Stimulated activated naive CD8-positive, alpha-beta T cell treated with anti-CD3 and anti-CD28 coated beads, Interleukin-15, Interleukin-2, amounts not matched to agents 100 ng/mL and 50 ng/mL, for 24 hours (primary cell): ENCODE measurements at regions not wholly inside any gene's neighbourhood (a gene's known extent, or its start where the extent isn't known, plus 50 kb on each side); places are given as distances from the start of the nearest gene placed in this dataset.
"Not testable (repeated sequence)": the region's sequence is repeated elsewhere in the genome, so short reads cannot be mapped to it uniquely, and the experiment has no call there.

Experiments
- H3K27ac Mint-ChIP-seq: one replicate; pipeline ENCODE4 v1.8.0; 2021; ENCODE audit warnings: mild to moderate bottlenecking, mixed read lengths
- H3K27me3 Mint-ChIP-seq: one replicate; pipeline ENCODE4 v1.8.0; 2021; ENCODE audit warnings: mixed read lengths
- H3K36me3 Mint-ChIP-seq: one replicate; pipeline ENCODE4 v1.8.0; 2021; ENCODE audit warnings: low read depth, mixed read lengths
- H3K4me1 Mint-ChIP-seq: one replicate; pipeline ENCODE4 v1.8.0; 2021; ENCODE audit warnings: low read depth, mixed read lengths
- H3K4me3 Mint-ChIP-seq: one replicate; pipeline ENCODE4 v1.8.0; 2021; ENCODE audit warnings: mild to moderate bottlenecking, mixed read lengths
- H3K9me3 Mint-ChIP-seq: one replicate; pipeline ENCODE4 v1.8.0; 2021; ENCODE audit warnings: mixed read lengths

GRCh38 chr2:34787341-34787740, 1188.2 kb upstream of the FAM98A start:
- H3K27me3 Mint-ChIP-seq: no peaks in the 10 kb centered on the region
- H3K4me3 Mint-ChIP-seq: no peak overlapping the region
- peaks cover 9% of the 10 kb centered on the region for H3K9me3 Mint-ChIP-seq
- H3K36me3 Mint-ChIP-seq: no peaks in the 10 kb centered on the region
- no peak overlapping the region for H3K27ac Mint-ChIP-seq
- H3K4me1 Mint-ChIP-seq: no peaks in the 10 kb centered on the region

- Mint-ChIP-seq H3K4me3 (no peak overlapping the region), H3K27me3 (no peaks in the 10 kb centered on the region), H3K27ac (no peak overlapping the region), H3K9me3 (peaks cover 21% of the 10 kb centered on the region), H3K4me1 (no peaks in the 10 kb centered on the region), H3K36me3 (no peaks in the 10 kb centered on the region)
These were observed 1186.2 kb upstream of the FAM98A start for GRCh38 chr2:34785206-34785785.

GRCh38 chr2:34784701-34785100, 1185.6 kb upstream of the FAM98A start:
- no peak overlapping the region for H3K27ac Mint-ChIP-seq
- H3K9me3 Mint-ChIP-seq: peaks cover 18% of the 10 kb centered on the region
- no peaks in the 10 kb centered on the region for H3K4me1 Mint-ChIP-seq
- no peaks in the 10 kb centered on the region for H3K27me3 Mint-ChIP-seq
- no peaks in the 10 kb centered on the region for H3K36me3 Mint-ChIP-seq
- H3K4me3 Mint-ChIP-seq: no peak overlapping the region

- not testable (repeated sequence) for H3K27ac Mint-ChIP-seq, H3K4me3 Mint-ChIP-seq, H3K36me3 Mint-ChIP-seq, H3K9me3 Mint-ChIP-seq, H3K27me3 Mint-ChIP-seq, H3K4me1 Mint-ChIP-seq
These were observed 1151.6 kb upstream of the FAM98A start for GRCh38 chr2:34750742-34751141.

- no peak overlapping the region for H3K4me3 Mint-ChIP-seq
- no peaks in the 10 kb centered on the region for H3K36me3 Mint-ChIP-seq
- H3K9me3 Mint-ChIP-seq: no peaks in the 10 kb centered on the region
- H3K27me3 Mint-ChIP-seq: no peaks in the 10 kb centered on the region
- no peak overlapping the region for H3K27ac Mint-ChIP-seq
- no peaks in the 10 kb centered on the region for H3K4me1 Mint-ChIP-seq
These were observed 1148.5 kb upstream of the FAM98A start for GRCh38 chr2:34747643-34748042.

- no peaks in the 10 kb centered on the region for H3K4me1 Mint-ChIP-seq
- no peaks in the 10 kb centered on the region for H3K36me3 Mint-ChIP-seq
- no peak overlapping the region for H3K27ac Mint-ChIP-seq
- H3K27me3 Mint-ChIP-seq: no peaks in the 10 kb centered on the region
- H3K9me3 Mint-ChIP-seq: peaks cover 13% of the 10 kb centered on the region
- H3K4me3 Mint-ChIP-seq: no peak overlapping the region
These were observed 1139.6 kb upstream of the FAM98A start for GRCh38 chr2:34738691-34739090.

- Mint-ChIP-seq H3K27ac (no peak overlapping the region), H3K4me1 (no peaks in the 10 kb centered on the region), H3K9me3 (peaks cover 13% of the 10 kb centered on the region), H3K36me3 (no peaks in the 10 kb centered on the region), H3K4me3 (no peak overlapping the region), H3K27me3 (no peaks in the 10 kb centered on the region)
These were observed 1138.0 kb upstream of the FAM98A start for GRCh38 chr2:34737146-34737545.

- Mint-ChIP-seq H3K27me3 (no peaks in the 10 kb centered on the region), H3K27ac (no peak overlapping the region), H3K4me1 (no peaks in the 10 kb centered on the region), H3K9me3 (peaks cover 13% of the 10 kb centered on the region), H3K4me3 (no peak overlapping the region), H3K36me3 (no peaks in the 10 kb centered on the region)
These were observed 1137.4 kb upstream of the FAM98A start for GRCh38 chr2:34736482-34736881.

GRCh38 chr2:34734662-34735061, 1135.6 kb upstream of the FAM98A start:
- no peak overlapping the region for H3K27ac Mint-ChIP-seq
- H3K27me3 Mint-ChIP-seq: no peaks in the 10 kb centered on the region
- no peaks in the 10 kb centered on the region for H3K36me3 Mint-ChIP-seq
- H3K4me1 Mint-ChIP-seq: no peaks in the 10 kb centered on the region
- no peak overlapping the region for H3K4me3 Mint-ChIP-seq
- H3K9me3 Mint-ChIP-seq: peaks cover 14% of the 10 kb centered on the region

GRCh38 chr2:34734042-34734441, 1134.9 kb upstream of the FAM98A start:
- no peaks in the 10 kb centered on the region for H3K36me3 Mint-ChIP-seq
- no peak overlapping the region for H3K4me3 Mint-ChIP-seq
- H3K27ac Mint-ChIP-seq: no peak overlapping the region
- no peaks in the 10 kb centered on the region for H3K4me1 Mint-ChIP-seq
- no peaks in the 10 kb centered on the region for H3K27me3 Mint-ChIP-seq
- H3K9me3 Mint-ChIP-seq: peaks cover 14% of the 10 kb centered on the region

- Mint-ChIP-seq H3K4me3 (no peak overlapping the region), H3K4me1 (no peaks in the 10 kb centered on the region), H3K9me3 (peaks cover 4% of the 10 kb centered on the region), H3K36me3 (no peaks in the 10 kb centered on the region), H3K27ac (no peak overlapping the region), H3K27me3 (no peaks in the 10 kb centered on the region)
These were observed 1132.2 kb upstream of the FAM98A start for GRCh38 chr2:34731292-34731691.

- no peaks in the 10 kb centered on the region for H3K27me3 Mint-ChIP-seq
- no peak overlapping the region for H3K4me3 Mint-ChIP-seq
- H3K27ac Mint-ChIP-seq: no peak overlapping the region
- H3K36me3 Mint-ChIP-seq: no peaks in the 10 kb centered on the region
- H3K9me3 Mint-ChIP-seq: peaks cover 4% of the 10 kb centered on the region
- no peaks in the 10 kb centered on the region for H3K4me1 Mint-ChIP-seq
These were observed 1130.7 kb upstream of the FAM98A start for GRCh38 chr2:34729845-34730244.

GRCh38 chr2:34724107-34724506, 1125.0 kb upstream of the FAM98A start:
- no peak overlapping the region for H3K4me3 Mint-ChIP-seq
- no peaks in the 10 kb centered on the region for H3K9me3 Mint-ChIP-seq
- H3K27ac Mint-ChIP-seq: no peak overlapping the region
- H3K4me1 Mint-ChIP-seq: no peaks in the 10 kb centered on the region
- no peaks in the 10 kb centered on the region for H3K36me3 Mint-ChIP-seq
- no peaks in the 10 kb centered on the region for H3K27me3 Mint-ChIP-seq

- no peaks in the 10 kb centered on the region for H3K4me1 Mint-ChIP-seq
- H3K27ac Mint-ChIP-seq: no peak overlapping the region
- no peaks in the 10 kb centered on the region for H3K36me3 Mint-ChIP-seq
- peaks cover 3% of the 10 kb centered on the region for H3K9me3 Mint-ChIP-seq
- no peak overlapping the region for H3K4me3 Mint-ChIP-seq
- H3K27me3 Mint-ChIP-seq: no peaks in the 10 kb centered on the region
These were observed 1124.6 kb upstream of the FAM98A start for GRCh38 chr2:34723683-34724082.

- no peaks in the 10 kb centered on the region for H3K4me1 Mint-ChIP-seq
- no peak overlapping the region for H3K4me3 Mint-ChIP-seq
- peaks cover 20% of the 10 kb centered on the region for H3K9me3 Mint-ChIP-seq
- H3K36me3 Mint-ChIP-seq: no peaks in the 10 kb centered on the region
- H3K27me3 Mint-ChIP-seq: no peaks in the 10 kb centered on the region
- no peak overlapping the region for H3K27ac Mint-ChIP-seq
These were observed 1120.1 kb upstream of the FAM98A start for GRCh38 chr2:34719206-34719605.

GRCh38 chr2:34705551-34706247, 1106.6 kb upstream of the FAM98A start:
- H3K27ac Mint-ChIP-seq: no peak overlapping the region
- H3K4me1 Mint-ChIP-seq: no peaks in the 10 kb centered on the region
- peaks cover 7% of the 10 kb centered on the region for H3K9me3 Mint-ChIP-seq
- no peak overlapping the region for H3K4me3 Mint-ChIP-seq
- H3K36me3 Mint-ChIP-seq: no peaks in the 10 kb centered on the region
- H3K27me3 Mint-ChIP-seq: no peaks in the 10 kb centered on the region
